Activated T-cell treated with anti-CD3 and anti-CD28 coated beads, Interleukin-2, amount 50 U/mL, for 4 hours (primary cell): ENCODE measurements at regions not wholly inside any gene's neighbourhood (a gene's known extent, or its start where the extent isn't known, plus 50 kb on each side); places are given as distances from the start of the nearest gene placed in this dataset.

Experiments
- ATAC-seq, 2 donors: fragments of 200-7000 bp; cut with Tn5 transposase; one replicate each; pipeline ENCODE4 v1.10.0; 2021
- DNase-seq: peaks from one replicate; pipeline ENCODE4 v3.0.0-alpha.2; 2020
- H3K27me3 Mint-ChIP-seq: one replicate; pipeline ENCODE4 v1.8.0; 2021; ENCODE audit warnings: low read depth, mixed read lengths
- H3K36me3 Mint-ChIP-seq: one replicate; pipeline ENCODE4 v1.8.0; 2022; ENCODE audit warnings: mixed read lengths; ENCODE audit not compliant: insufficient read depth
- H3K4me1 Mint-ChIP-seq: one replicate; pipeline ENCODE4 v1.8.0; 2021; ENCODE audit warnings: low read depth, mixed read lengths
- H3K4me3 Mint-ChIP-seq: one replicate; pipeline ENCODE4 v1.8.0; 2021; ENCODE audit warnings: mild to moderate bottlenecking, moderate library complexity, mixed read lengths
- H3K9me3 Mint-ChIP-seq: one replicate; pipeline ENCODE4 v1.8.0; 2021; ENCODE audit warnings: mixed read lengths

- H3K4me3 Mint-ChIP-seq: no peak overlapping the region
- no peaks in the 10 kb centered on the region for H3K36me3 Mint-ChIP-seq
- DNase-seq (no peak), ATAC-seq (no peak)
- H3K9me3 Mint-ChIP-seq: no peaks in the 10 kb centered on the region
- no peaks in the 10 kb centered on the region for H3K4me1 Mint-ChIP-seq
- H3K27me3 Mint-ChIP-seq: no peaks in the 10 kb centered on the region
Observed at GRCh38 chrX:106401965-106402559, 209.7 kb upstream of the RADX start.

DNA sequence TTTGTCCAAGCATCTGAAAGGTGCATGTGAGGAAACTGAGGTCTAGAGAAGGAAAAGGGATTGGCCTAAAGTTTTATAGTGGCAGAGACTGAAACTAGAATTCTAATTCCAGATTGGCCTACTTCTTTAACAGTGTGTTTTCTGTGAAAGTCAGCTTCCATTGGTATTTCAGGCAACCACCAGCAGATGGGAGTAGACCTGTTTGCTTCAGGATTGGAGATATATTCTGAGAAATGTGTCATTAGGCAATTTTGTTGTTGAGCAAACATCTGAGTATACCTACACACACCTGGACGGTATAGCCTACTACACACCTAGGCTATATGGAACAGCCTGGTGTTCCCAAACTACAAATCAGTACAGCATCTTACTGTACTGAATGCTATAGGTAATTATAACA lies 207.3 kb upstream of the RADX start:
- no peak for ATAC-seq
- no peaks in the 10 kb centered on the region for H3K9me3 Mint-ChIP-seq
- H3K4me1 Mint-ChIP-seq: no peaks in the 10 kb centered on the region
- no peaks in the 10 kb centered on the region for H3K36me3 Mint-ChIP-seq
- no peak for DNase-seq
- H3K27me3 Mint-ChIP-seq: no peaks in the 10 kb centered on the region
- no peak overlapping the region for H3K4me3 Mint-ChIP-seq

DNA sequence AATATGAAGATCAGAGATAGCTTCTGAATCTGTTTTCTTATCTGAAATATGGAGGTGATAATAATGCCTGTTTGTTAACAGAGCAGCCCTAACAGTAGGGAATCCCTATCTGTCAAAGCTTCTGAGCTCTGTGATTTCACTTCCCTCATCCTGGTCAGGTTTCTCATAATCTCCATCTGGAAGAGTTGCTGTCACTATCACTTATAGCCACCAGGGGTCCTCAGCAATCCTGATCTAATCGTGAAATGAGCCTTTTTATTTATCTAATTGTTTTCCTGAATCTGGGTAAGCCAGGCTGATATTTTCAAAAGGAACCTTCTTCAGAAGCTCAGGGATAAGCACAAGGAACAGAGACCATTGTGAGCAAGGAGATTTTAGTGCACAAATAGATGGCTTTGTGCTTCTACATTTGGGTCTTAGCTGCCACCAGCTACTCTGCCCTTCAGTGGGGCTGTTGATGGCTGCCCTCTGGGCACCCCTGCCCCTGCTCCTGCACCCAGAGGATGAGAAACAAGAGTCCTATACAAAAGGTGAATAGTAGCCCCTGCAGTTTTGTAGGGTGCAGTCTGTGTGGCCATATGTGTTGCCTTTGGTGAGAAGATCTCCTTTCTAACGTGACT lies 196.4 kb upstream of the RADX start:
- no peak for DNase-seq
- Mint-ChIP-seq H3K9me3 (no peaks in the 10 kb centered on the region), H3K4me3 (no peak overlapping the region), H3K36me3 (no peaks in the 10 kb centered on the region), H3K4me1 (no peaks in the 10 kb centered on the region), H3K27me3 (no peaks in the 10 kb centered on the region)
- no peak for ATAC-seq

- Mint-ChIP-seq H3K4me1 (no peaks in the 10 kb centered on the region), H3K9me3 (no peaks in the 10 kb centered on the region), H3K27me3 (peaks cover 9% of the 10 kb centered on the region)
Observed at GRCh38 chrX:106436691-106437090, 175.1 kb upstream of the RADX start.

DNA sequence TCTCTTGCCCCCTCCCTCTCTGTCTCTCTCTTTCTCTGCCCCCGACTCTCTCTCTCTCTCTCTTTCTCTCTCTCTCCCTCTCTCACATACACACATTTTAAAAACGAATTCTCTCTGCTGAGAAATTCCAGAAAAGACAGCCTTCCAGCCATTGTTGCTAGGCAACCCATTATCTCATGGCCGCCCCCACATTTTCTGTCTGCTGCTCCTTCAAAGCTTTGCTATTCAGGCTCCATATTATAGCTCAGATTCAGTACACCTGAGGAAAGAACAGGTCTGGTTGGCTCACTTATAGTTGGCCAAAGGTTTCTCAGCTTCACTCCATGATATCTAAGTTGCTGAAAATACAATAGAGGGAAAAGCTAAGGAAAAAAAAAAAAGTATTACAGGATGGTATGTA lies 174.4 kb upstream of the RADX start:
- ATAC-seq: no peak
- DNase-seq: no peak
- Mint-ChIP-seq H3K36me3 (no peaks in the 10 kb centered on the region), H3K4me3 (no peak overlapping the region), H3K27me3 (peaks cover 9% of the 10 kb centered on the region), H3K4me1 (no peaks in the 10 kb centered on the region), H3K9me3 (no peaks in the 10 kb centered on the region)

More at GRCh38 chrX:106436691-106437090, 175.1 kb upstream of the RADX start:
- Mint-ChIP-seq H3K36me3 (no peaks in the 10 kb centered on the region), H3K4me3 (no peak overlapping the region)
- DNase-seq: no peak
- no peak for ATAC-seq

DNA sequence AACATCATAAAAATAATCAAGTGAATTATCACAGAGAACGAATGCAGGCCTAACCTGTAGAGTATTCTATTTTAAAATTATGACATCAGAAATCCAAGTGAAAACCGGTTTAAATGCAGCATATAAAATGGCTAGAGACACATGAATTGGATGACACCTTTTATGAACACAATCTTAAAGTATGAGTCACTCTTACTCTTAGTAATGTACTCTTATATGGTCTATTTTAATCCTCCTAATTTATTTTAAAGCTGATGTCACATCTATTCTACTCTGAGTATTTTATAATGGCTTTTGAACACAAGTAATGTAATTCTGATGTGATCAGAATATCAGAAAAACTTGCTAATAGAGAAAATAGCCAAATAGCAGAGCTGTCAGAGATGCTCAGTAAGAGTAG lies 161.4 kb upstream of the RADX start:
- Mint-ChIP-seq H3K9me3 (no peaks in the 10 kb centered on the region), H3K4me1 (no peaks in the 10 kb centered on the region), H3K27me3 (no peaks in the 10 kb centered on the region), H3K36me3 (no peaks in the 10 kb centered on the region), H3K4me3 (no peak overlapping the region)
- DNase-seq (no peak), ATAC-seq (no peak)

DNA sequence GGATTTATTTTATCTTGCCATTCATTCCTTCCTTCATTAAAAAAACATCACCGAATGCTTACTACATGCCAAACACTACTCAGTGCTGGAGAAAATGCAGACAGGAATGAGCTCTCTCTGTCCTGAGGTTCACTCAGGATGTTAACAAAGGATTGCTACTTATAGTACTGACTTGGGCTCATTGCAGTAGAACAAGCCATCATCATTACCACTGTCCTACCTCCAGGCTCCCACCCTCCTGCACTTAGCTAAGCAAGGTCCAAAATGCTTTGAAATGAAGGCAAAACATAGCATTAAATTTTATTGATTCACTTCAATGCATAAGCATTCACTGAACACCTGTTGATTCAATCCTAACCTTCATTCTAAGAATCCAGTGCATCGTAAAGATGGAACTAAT lies 159.8 kb upstream of the RADX start:
- Mint-ChIP-seq H3K4me1 (no peaks in the 10 kb centered on the region), H3K36me3 (no peaks in the 10 kb centered on the region), H3K27me3 (no peaks in the 10 kb centered on the region), H3K4me3 (no peak overlapping the region), H3K9me3 (no peaks in the 10 kb centered on the region)
- ATAC-seq (no peak), DNase-seq (no peak)

DNA sequence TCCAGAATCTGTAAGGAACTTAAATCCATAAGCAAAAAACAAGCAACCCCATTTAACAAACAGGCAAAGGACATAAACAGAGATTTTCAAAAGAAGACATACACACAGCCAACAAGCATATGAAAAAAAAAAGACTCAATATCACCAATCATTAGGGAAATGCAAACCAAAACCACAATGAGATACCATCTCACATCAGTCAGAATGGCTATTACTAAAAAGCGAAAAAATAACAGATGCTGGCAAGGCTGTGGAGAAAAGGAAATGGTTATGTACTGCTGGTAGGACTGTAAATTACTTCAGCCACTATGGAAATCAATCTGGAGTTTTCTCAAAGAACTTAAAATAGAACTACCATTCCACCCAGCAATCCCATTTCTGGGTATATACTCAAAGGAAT lies 156.8 kb upstream of the RADX start:
- Mint-ChIP-seq H3K4me3 (no peak overlapping the region), H3K9me3 (no peaks in the 10 kb centered on the region), H3K27me3 (peaks cover 2% of the 10 kb centered on the region), H3K4me1 (no peaks in the 10 kb centered on the region), H3K36me3 (no peaks in the 10 kb centered on the region)
- ATAC-seq (no peak), DNase-seq (no peak)

GRCh38 chrX:106457802-106458201 lies 154.0 kb upstream of the RADX start:
- H3K4me3 Mint-ChIP-seq: no peak overlapping the region
- no peaks in the 10 kb centered on the region for H3K9me3 Mint-ChIP-seq
- no peaks in the 10 kb centered on the region for H3K36me3 Mint-ChIP-seq
- no peaks in the 10 kb centered on the region for H3K4me1 Mint-ChIP-seq
- DNase-seq: no peak
- peaks cover 2% of the 10 kb centered on the region for H3K27me3 Mint-ChIP-seq
- no peak for ATAC-seq

DNA sequence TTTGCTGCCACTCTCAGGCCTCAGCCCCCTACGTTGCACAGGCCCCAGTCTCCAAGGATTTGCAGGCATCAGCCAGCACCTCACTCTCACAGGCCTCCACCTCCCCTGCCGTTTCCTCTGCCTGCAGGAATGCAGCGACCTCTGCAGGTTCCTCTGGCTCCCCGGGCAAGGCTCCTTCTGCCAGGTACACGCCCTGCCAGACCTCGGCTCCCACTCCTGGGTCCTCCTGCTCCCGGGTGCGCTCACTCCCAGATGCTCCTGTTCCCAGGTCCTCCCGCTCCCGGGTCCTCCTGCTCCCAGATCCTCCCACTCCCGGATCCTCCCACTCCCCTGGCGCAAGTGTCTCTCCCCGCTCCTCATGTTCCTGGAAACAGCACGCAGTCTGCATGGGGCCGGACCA lies 144.4 kb upstream of the RADX start:
- Mint-ChIP-seq H3K9me3 (no peaks in the 10 kb centered on the region), H3K4me1 (no peaks in the 10 kb centered on the region), H3K36me3 (no peaks in the 10 kb centered on the region), H3K27me3 (no peaks in the 10 kb centered on the region), H3K4me3 (no peak overlapping the region)
- DNase-seq: no peak
- ATAC-seq: no peak

GRCh38 chrX:106467943-106468342 lies 143.8 kb upstream of the RADX start:
- Mint-ChIP-seq H3K9me3 (no peaks in the 10 kb centered on the region), H3K36me3 (no peaks in the 10 kb centered on the region), H3K4me3 (no peak overlapping the region), H3K27me3 (no peaks in the 10 kb centered on the region), H3K4me1 (no peaks in the 10 kb centered on the region)
- DNase-seq (no peak), ATAC-seq (no peak)

GRCh38 chrX:106468433-106468832 lies 143.3 kb upstream of the RADX start:
- H3K9me3 Mint-ChIP-seq: no peaks in the 10 kb centered on the region

GRCh38 chrX:106479920-106480319 lies 131.9 kb upstream of the RADX start:
- H3K27me3 Mint-ChIP-seq: peaks cover 2% of the 10 kb centered on the region
- H3K9me3 Mint-ChIP-seq: no peaks in the 10 kb centered on the region
- H3K4me1 Mint-ChIP-seq: peaks cover 12% of the 10 kb centered on the region
- no peaks in the 10 kb centered on the region for H3K36me3 Mint-ChIP-seq
- ATAC-seq: no peak
- H3K4me3 Mint-ChIP-seq: no peak overlapping the region
- DNase-seq: no peak

More at GRCh38 chrX:106468433-106468832, 143.3 kb upstream of the RADX start:
- ATAC-seq: no peak
- H3K4me3 Mint-ChIP-seq: no peak overlapping the region
- H3K36me3 Mint-ChIP-seq: no peaks in the 10 kb centered on the region
- no peak for DNase-seq
- H3K4me1 Mint-ChIP-seq: no peaks in the 10 kb centered on the region
- no peaks in the 10 kb centered on the region for H3K27me3 Mint-ChIP-seq

DNA sequence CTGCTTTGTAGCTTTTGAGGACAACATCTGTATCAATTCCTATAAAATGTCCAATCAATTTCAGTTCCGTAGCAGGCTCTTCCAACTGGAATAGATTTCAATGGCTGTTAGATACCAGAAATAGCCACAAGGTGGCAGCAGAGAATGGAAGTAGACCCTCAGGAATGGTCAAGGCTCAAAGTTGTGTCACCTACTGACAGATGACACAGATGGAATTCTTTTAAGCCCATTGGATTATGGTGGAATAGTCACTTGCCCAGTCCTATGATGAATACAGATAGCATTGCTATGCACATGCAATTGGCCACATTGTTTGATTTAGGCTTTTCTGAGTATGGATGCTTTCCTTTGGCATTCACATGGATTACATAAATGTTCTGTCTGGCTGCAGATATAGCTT lies 130.4 kb upstream of the RADX start:
- Mint-ChIP-seq H3K9me3 (no peaks in the 10 kb centered on the region), H3K36me3 (no peaks in the 10 kb centered on the region), H3K27me3 (peaks cover 2% of the 10 kb centered on the region), H3K4me3 (no peak overlapping the region), H3K4me1 (peaks cover 20% of the 10 kb centered on the region)
- DNase-seq (peak; percentile 28), ATAC-seq (no peak)

- DNase-seq (no peak), ATAC-seq (peak; percentile 92 to 95)
- Mint-ChIP-seq H3K36me3 (no peaks in the 10 kb centered on the region), H3K9me3 (no peaks in the 10 kb centered on the region), H3K4me1 (peaks cover 20% of the 10 kb centered on the region), H3K27me3 (peaks cover 2% of the 10 kb centered on the region), H3K4me3 (peak overlapping the region; percentile 58)
Observed at GRCh38 chrX:106484233-106484632, 127.5 kb upstream of the RADX start.
